SK-N-MC (cell line): ENCODE measurements at regions not wholly inside any gene's neighbourhood (a gene's known extent, or its start where the extent isn't known, plus 50 kb on each side); places are given as distances from the start of the nearest gene placed in this dataset.

ENCODE experiments used
- DNase-seq: peaks from one replicate; pipeline ENCODE4 v3.0.0-alpha.2; 2011; ENCODE audit warnings: low read depth, low spot score
- H3K27ac ChIP-seq: fragments of 200-600 bp; sonication (generic); 2 replicates; pipeline ENCODE4 v1.5.1; 2016; ENCODE audit warnings: mixed run types
- H3K36me3 ChIP-seq: fragments of 200-600 bp; sonication (generic); 2 replicates; pipeline ENCODE4 v1.6.1; 2017; ENCODE audit warnings: antibody characterized with exemption, low read length, mixed read lengths; ENCODE audit not compliant: insufficient read depth
- H3K4me3 ChIP-seq: fragments of 200-600 bp; sonication (generic); 2 replicates; pipeline ENCODE4 v1.5.1; 2016
- H3K9ac ChIP-seq: fragments of 200-600 bp; sonication (generic); 2 replicates; pipeline ENCODE4 v1.8.0; 2017; ENCODE audit warnings: mixed run types, mixed read lengths; ENCODE audit not compliant: insufficient read length
- H3K9me3 ChIP-seq: fragments of 200-600 bp; sonication (generic); 2 replicates; pipeline ENCODE4 v1.6.1; 2017; ENCODE audit warnings: low read depth, mild to moderate bottlenecking, antibody characterized with exemption, low read length, moderate library complexity, mixed read lengths
- EZH2 ChIP-seq: fragments of 200-600 bp; sonication (generic); IDR thresholded peaks from one replicate; pipeline ENCODE4 v1.6.1; 2017; ENCODE audit warnings: antibody characterized with exemption
- FOXP2 ChIP-seq: optimal IDR thresholded peaks from 2 replicates; pipeline ENCODE3; 2011; ENCODE audit warnings: mild to moderate bottlenecking, moderate library complexity; ENCODE audit not compliant: insufficient read depth; ENCODE audit errors: extremely low read length, control extremely low read depth
- POLR2AphosphoS5 ChIP-seq: IDR thresholded peaks from 2 replicates; pipeline ENCODE4 v1.6.1; 2012; ENCODE audit warnings: mild to moderate bottlenecking, low read depth, low read length, borderline replicate concordance

GRCh38 chr16:82350560-82350959, 180.5 kb upstream of the MPHOSPH6 start:
- H3K9me3 ChIP-seq: no peaks in the 10 kb centered on the region
- no peaks in the 10 kb centered on the region for H3K36me3 ChIP-seq
- H3K4me3 ChIP-seq: no peak overlapping the region
- no peak overlapping the region for H3K27ac ChIP-seq
- TF ChIP-seq EZH2 (no peak), POLR2AphosphoS5 (no peak), FOXP2 (no peak)
- no peak overlapping the region for H3K9ac ChIP-seq
- DNase-seq: no peak

GRCh38 chr16:82345318-82345717, 175.3 kb upstream of the MPHOSPH6 start:
- Histone ChIP-seq H3K9me3 (no peaks in the 10 kb centered on the region), H3K27ac (no peak overlapping the region), H3K9ac (no peak overlapping the region), H3K36me3 (no peaks in the 10 kb centered on the region), H3K4me3 (no peak overlapping the region)
- no peak for DNase-seq
- TF ChIP-seq POLR2AphosphoS5: no peak
- no peak for TF ChIP-seq FOXP2
- TF ChIP-seq EZH2: no peak

GRCh38 chr16:82344157-82344556, 174.1 kb upstream of the MPHOSPH6 start:
- H3K9me3 ChIP-seq: no peaks in the 10 kb centered on the region
- TF ChIP-seq POLR2AphosphoS5 (no peak), FOXP2 (no peak), EZH2 (no peak)
- no peak overlapping the region for H3K4me3 ChIP-seq
- DNase-seq: no peak
- H3K9ac ChIP-seq: no peak overlapping the region
- no peak overlapping the region for H3K27ac ChIP-seq
- H3K36me3 ChIP-seq: no peaks in the 10 kb centered on the region

DNA sequence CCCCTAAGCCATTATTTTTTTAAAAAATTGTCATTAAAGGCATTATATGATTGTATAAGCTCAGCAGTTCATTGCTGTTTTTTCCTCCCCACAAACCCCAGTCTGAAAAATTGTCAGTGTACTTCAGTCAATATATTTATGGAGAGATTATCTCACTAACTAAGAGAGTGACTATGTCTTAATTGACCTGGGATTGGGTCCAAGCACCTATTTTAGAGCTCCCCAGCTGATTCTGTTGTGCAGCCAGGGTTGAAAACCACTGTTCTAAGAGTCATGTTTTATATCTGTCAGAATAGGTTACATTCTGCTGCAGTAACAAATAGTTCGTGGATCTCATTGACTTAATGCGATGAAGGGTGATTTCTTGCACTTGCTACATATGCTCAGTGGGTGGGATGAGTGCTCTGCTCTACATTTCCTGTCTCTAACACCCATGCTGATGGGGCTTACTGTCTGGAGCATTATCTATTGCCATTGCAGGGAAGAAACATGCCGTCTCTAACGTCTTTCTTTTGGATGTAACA, 171.2 kb upstream of the MPHOSPH6 start:
- no peak for TF ChIP-seq EZH2
- no peak for TF ChIP-seq FOXP2
- TF ChIP-seq POLR2AphosphoS5: no peak
- Histone ChIP-seq H3K36me3 (no peaks in the 10 kb centered on the region), H3K9ac (no peak overlapping the region), H3K4me3 (no peak overlapping the region), H3K27ac (no peak overlapping the region), H3K9me3 (no peaks in the 10 kb centered on the region)
- DNase-seq: no peak

GRCh38 chr16:82340531-82340930, 170.5 kb upstream of the MPHOSPH6 start:
- H3K27ac ChIP-seq: no peak overlapping the region
- H3K9me3 ChIP-seq: no peaks in the 10 kb centered on the region
- no peak for DNase-seq
- H3K9ac ChIP-seq: no peak overlapping the region
- H3K4me3 ChIP-seq: no peak overlapping the region
- TF ChIP-seq FOXP2 (no peak), POLR2AphosphoS5 (no peak), EZH2 (no peak)
- no peaks in the 10 kb centered on the region for H3K36me3 ChIP-seq

DNA sequence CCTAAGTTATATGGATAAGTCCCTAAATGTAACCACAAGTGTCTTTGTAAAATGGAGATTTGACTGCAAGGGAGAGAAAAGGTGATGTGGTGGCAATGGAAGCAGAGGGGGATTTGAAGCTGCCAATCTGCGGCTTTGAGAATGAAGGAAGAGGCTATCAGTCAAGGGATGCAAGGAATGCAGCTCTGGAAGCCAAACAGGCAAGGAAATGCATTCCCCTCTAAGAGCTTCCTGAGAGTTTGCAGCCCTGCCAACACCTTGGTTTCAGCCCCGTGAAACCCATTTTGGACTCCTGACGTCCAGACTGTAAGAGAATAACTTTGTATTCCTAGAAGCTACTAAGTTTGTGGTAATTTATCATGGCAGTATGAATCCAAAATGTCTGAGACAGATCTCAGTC, 167.3 kb upstream of the MPHOSPH6 start:
- Histone ChIP-seq H3K9ac (no peak overlapping the region), H3K36me3 (no peaks in the 10 kb centered on the region), H3K9me3 (no peaks in the 10 kb centered on the region), H3K4me3 (no peak overlapping the region), H3K27ac (no peak overlapping the region)
- TF ChIP-seq EZH2 (no peak), POLR2AphosphoS5 (no peak), FOXP2 (no peak)
- DNase-seq: no peak

DNA sequence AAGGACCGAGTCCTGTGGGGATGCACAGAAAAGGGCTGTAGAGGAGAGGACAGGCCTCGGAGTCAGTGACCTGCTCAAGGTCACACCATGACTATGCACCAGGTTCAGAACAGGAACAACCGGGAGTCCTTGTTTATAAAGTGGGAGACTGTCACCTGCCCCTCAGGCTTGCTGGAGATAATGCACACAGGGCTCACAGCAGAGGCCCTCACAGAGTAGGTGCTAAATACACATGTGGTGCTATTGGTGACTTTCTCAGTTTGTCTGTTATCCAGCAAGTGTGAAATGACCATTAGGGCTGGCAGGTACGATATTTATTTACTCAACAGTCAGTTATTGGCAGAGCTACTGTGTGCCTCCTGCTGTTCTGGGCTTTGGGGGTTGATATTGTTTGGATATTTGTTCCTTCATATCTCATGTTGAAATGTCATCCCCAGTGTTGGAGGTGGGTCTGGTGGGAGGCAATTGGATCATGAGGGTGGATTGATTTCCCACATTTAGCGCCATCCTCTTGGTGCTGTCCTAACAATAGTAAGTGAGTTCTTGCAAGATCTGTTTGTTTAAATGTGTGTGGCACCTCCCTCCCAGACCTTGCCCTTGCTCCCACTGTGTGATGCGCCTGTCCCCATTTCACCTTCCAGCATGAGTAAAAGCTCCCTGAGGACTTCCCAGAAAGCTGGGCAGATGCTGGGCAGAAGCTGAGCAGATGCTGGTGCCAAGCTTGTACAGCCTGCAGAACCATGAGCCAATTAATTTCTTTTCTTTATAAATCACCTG, 162.1 kb upstream of the MPHOSPH6 start:
- no peak for DNase-seq
- no peak for TF ChIP-seq FOXP2
- TF ChIP-seq EZH2: no peak
- no peak for TF ChIP-seq POLR2AphosphoS5
- Histone ChIP-seq H3K4me3 (no peak overlapping the region), H3K9ac (no peak overlapping the region), H3K27ac (no peak overlapping the region), H3K36me3 (no peaks in the 10 kb centered on the region), H3K9me3 (no peaks in the 10 kb centered on the region)

DNA sequence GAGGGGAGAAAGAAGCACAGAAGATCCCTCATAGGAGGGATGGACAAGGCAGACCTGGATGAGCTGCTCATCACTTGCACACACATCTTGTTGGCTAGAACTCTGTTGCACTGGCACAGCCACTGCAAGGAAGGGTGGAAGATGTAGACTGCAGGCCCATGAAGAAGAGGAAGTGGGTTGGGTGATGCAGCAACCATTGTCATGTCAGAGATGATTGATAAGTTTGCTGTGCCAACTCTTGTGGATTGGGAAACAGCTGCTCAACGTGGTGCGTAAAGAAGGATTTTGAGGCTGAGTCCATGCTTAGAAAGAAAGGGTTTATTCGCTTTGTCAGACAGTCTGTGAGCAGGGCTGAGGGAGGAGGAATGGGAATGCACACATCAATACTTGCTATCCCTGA, 161.4 kb upstream of the MPHOSPH6 start:
- DNase-seq: no peak

More for the DNA sequence above, 161.4 kb upstream of the MPHOSPH6 start:
- no peak overlapping the region for H3K4me3 ChIP-seq
- TF ChIP-seq EZH2 (no peak), FOXP2 (no peak), POLR2AphosphoS5 (no peak)
- H3K27ac ChIP-seq: no peak overlapping the region
- no peak overlapping the region for H3K9ac ChIP-seq
- H3K9me3 ChIP-seq: no peaks in the 10 kb centered on the region
- no peaks in the 10 kb centered on the region for H3K36me3 ChIP-seq
